AG04450 (cell line): ENCODE measurements at regions not wholly inside any gene's neighbourhood (a gene's known extent, or its start where the extent isn't known, plus 50 kb on each side); places are given as distances from the start of the nearest gene placed in this dataset.

ENCODE experiments used
- CTCF ChIA-PET: fragments of 300-600, 350-600 bp; formaldehyde crosslinking; extraction: SDS; loops from one replicate; lab custom pipeline; 2022; ENCODE audit warnings: antibody characterized with exemption, inconsistent platforms; lab: Charles Lee
- POLR2A ChIA-PET: fragments of 350-600 bp; formaldehyde crosslinking; extraction: SDS; loops from one replicate; lab custom pipeline; 2021; ENCODE audit warnings: antibody characterized with exemption, inconsistent platforms; lab: Yijun Ruan, JAX
- DNase-seq: peaks from one replicate; pipeline ENCODE4 v3.0.0-alpha.2; 2011; ENCODE audit warnings: low read depth, low spot score
- H3K27ac ChIP-seq: one replicate; pipeline ENCODE4 v1.5.1; 2012; ENCODE audit warnings: low read depth, low read length, control low read depth
- H3K27me3 ChIP-seq: one replicate; pipeline ENCODE4 v1.6.0; 2012; ENCODE audit warnings: low read length; ENCODE audit not compliant: control insufficient read depth, insufficient read depth
- H3K4me3 ChIP-seq: 2 replicates; pipeline ENCODE4 v1.5.1; 2011; ENCODE audit warnings: mild to moderate bottlenecking, low read depth, low read length, control low read depth
- H3K9me3 ChIP-seq: 2 replicates; pipeline ENCODE4 v1.5.1; 2012; ENCODE audit warnings: low read length; ENCODE audit not compliant: control insufficient read depth, insufficient read depth
- CTCF ChIP-seq: IDR thresholded peaks from 2 replicates; pipeline ENCODE4 v1.5.1; 2011; ENCODE audit warnings: low read depth, low read length, control low read depth, inconsistent platforms

GRCh38 chr21:16569679-16570078 is 839.9 kb downstream of the USP25 start:
- ChIA-PET POLR2A (no interaction called here), CTCF (interaction anchor here (0.6 kb wide), 1 partner anchor 33 kb away, joined by 3 read pairs; no protein-coding TSS in a partner anchor)
- Histone ChIP-seq H3K9me3 (no peaks in the 10 kb centered on the region), H3K27ac (no peak overlapping the region), H3K27me3 (no peaks in the 10 kb centered on the region), H3K4me3 (no peak overlapping the region)
- no peak for DNase-seq
- no peak for TF ChIP-seq CTCF

- no peak for DNase-seq
- ChIA-PET CTCF (interaction anchor here (0.6 kb wide), 1 partner anchor 33 kb away, joined by 3 read pairs; no protein-coding TSS in a partner anchor), POLR2A (interaction anchor here (0.5 kb wide), 1 partner anchor 16 kb away, joined by 3 read pairs; no protein-coding TSS in a partner anchor)
- H3K9me3 ChIP-seq = no peaks in the 10 kb centered on the region; the same call in 1 of the 2 replicates
- no peaks in the 10 kb centered on the region for H3K27me3 ChIP-seq
- H3K27ac ChIP-seq = no peak overlapping the region
- no peak overlapping the region for H3K4me3 ChIP-seq
- no peak for TF ChIP-seq CTCF
These were observed 840.4 kb downstream of the USP25 start for GRCh38 chr21:16570171-16570570.

- Histone ChIP-seq H3K4me3 (no peak overlapping the region), H3K9me3 (no peaks in the 10 kb centered on the region; the same call in 1 of the 2 replicates), H3K27ac (no peak overlapping the region), H3K27me3 (no peaks in the 10 kb centered on the region)
- DNase-seq = no peak
- TF ChIP-seq CTCF = no peak
- ChIA-PET POLR2A (interaction anchor here (0.5 kb wide), 1 partner anchor 15 kb away, joined by 3 read pairs; no protein-coding TSS in a partner anchor), CTCF (no interaction called here)
These were observed 841.1 kb downstream of the USP25 start for GRCh38 chr21:16570856-16571255.

GRCh38 chr21:16571594-16571993 is 841.8 kb downstream of the USP25 start:
- CTCF ChIA-PET = no interaction called here
- Histone ChIP-seq H3K4me3 (no peak overlapping the region), H3K27ac (no peak overlapping the region), H3K27me3 (no peaks in the 10 kb centered on the region), H3K9me3 (no peaks in the 10 kb centered on the region; the same call in 1 of the 2 replicates)
- TF ChIP-seq CTCF = no peak
- no peak for DNase-seq
- POLR2A ChIA-PET = no interaction called here

GRCh38 chr21:16572032-16572431 is 842.2 kb downstream of the USP25 start:
- Histone ChIP-seq H3K4me3 (no peak overlapping the region), H3K27ac (no peak overlapping the region), H3K27me3 (no peaks in the 10 kb centered on the region), H3K9me3 (no peaks in the 10 kb centered on the region; the same call in 1 of the 2 replicates)
- POLR2A ChIA-PET = no interaction called here
- DNase-seq = no peak
- TF ChIP-seq CTCF = no peak
- CTCF ChIA-PET = interaction anchor here (0.7 kb wide), 1 partner anchor 27 kb away, joined by 4 read pairs; no protein-coding TSS in a partner anchor
